DND-41 (cell line): ENCODE measurements at regions not wholly inside any gene's neighbourhood (a gene's known extent, or its start where the extent isn't known, plus 50 kb on each side); places are given as distances from the start of the nearest gene placed in this dataset.

Experiments
- ATAC-seq: fragments of 200-7000 bp; cut with Tn5 transposase; 3 replicates; pipeline ENCODE4 v1.9.1; 2021; ENCODE audit warnings: low read depth; ENCODE audit not compliant: insufficient read depth
- DNase-seq: peaks from one replicate; pipeline ENCODE4 v3.0.0-alpha.2; 2020
- H2AFZ ChIP-seq: 2 replicates; pipeline ENCODE4 v1.6.0; 2012; ENCODE audit warnings: low read depth, low read length
- H3K27ac ChIP-seq: 2 replicates; pipeline ENCODE4 v1.5.1; 2012; ENCODE audit warnings: low read length, inconsistent platforms
- H3K27me3 ChIP-seq: fragments of 200-600 bp; sonication (generic); 2 replicates; pipeline ENCODE4 v1.6.0; 2012; ENCODE audit warnings: low read length, mild to moderate bottlenecking, inconsistent platforms; ENCODE audit not compliant: insufficient read depth, poor library complexity
- H3K36me3 ChIP-seq: 2 replicates; pipeline ENCODE4 v1.5.1; 2012; ENCODE audit warnings: low read length, inconsistent platforms; ENCODE audit not compliant: insufficient read depth
- H3K4me1 ChIP-seq: 2 replicates; pipeline ENCODE4 v1.5.1; 2012; ENCODE audit warnings: mild to moderate bottlenecking, low read length; ENCODE audit not compliant: insufficient read depth
- H3K4me2 ChIP-seq: 2 replicates; pipeline ENCODE4 v1.6.0; 2012; ENCODE audit warnings: mild to moderate bottlenecking, moderate library complexity, low read length, inconsistent platforms; ENCODE audit not compliant: insufficient read depth
- H3K4me3 ChIP-seq, 2 experiments: fragments of 200-600 bp in 1 of 2; shearing (Covaris generic) in 1 of 2; 2 replicates each; pipeline ENCODE4 v1.5.1; 2012 to 2016; ENCODE audit warnings: inconsistent platforms in 2 of 2, low read length in 2 of 2, mild to moderate bottlenecking in 2 of 2, low read depth in 1 of 2, moderate library complexity in 1 of 2
- H3K79me2 ChIP-seq: 2 replicates; pipeline ENCODE4 v1.6.0; 2012; ENCODE audit warnings: low read length, inconsistent platforms; ENCODE audit not compliant: insufficient read depth
- H3K9ac ChIP-seq: 2 replicates; pipeline ENCODE4 v1.6.0; 2012; ENCODE audit warnings: low read depth, mild to moderate bottlenecking, inconsistent platforms, low read length, moderate library complexity
- H3K9me3 ChIP-seq: 2 replicates; pipeline ENCODE4 v1.5.1; 2012; ENCODE audit warnings: low read length, moderate library complexity, mild to moderate bottlenecking, inconsistent platforms; ENCODE audit not compliant: insufficient read depth, severe bottlenecking
- H4K20me1 ChIP-seq: 2 replicates; pipeline ENCODE4 v1.6.0; 2012; ENCODE audit warnings: low read length; ENCODE audit not compliant: insufficient read depth
- EZH2 ChIP-seq: IDR thresholded peaks from 3 replicates; pipeline ENCODE4 v1.6.1; 2012; ENCODE audit warnings: borderline replicate concordance, low read depth, mild to moderate bottlenecking, moderate library complexity, low read length, inconsistent platforms; ENCODE audit not compliant: severe bottlenecking
- TF ChIP-seq, protein P1 (sequence below): IDR thresholded peaks from 2 replicates; pipeline ENCODE4 v1.5.1; 2012; ENCODE audit warnings: borderline replicate concordance, low read length, moderate library complexity, mild to moderate bottlenecking; ENCODE audit not compliant: poor library complexity, severe bottlenecking; ENCODE audit errors: extremely low read depth

DNA sequence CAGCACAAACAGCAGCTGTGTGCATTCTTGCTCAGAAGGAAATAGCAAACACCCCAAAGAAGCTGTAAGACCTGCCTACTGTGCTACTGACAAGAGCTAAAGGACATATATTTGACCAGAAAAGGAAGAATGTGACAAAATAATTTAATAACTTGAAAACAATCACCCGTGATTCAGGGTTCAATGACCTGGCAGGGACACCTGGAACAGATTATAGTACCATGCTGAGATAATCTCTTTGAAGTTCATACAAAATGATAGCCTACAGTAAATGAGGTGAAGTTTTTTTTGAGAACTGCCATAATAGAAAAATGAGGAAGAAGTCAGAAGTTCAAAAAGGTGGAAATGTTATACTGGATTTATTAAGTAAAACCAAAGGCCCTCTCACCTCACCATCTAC, 324.8 kb upstream of the GULP1 start:
- Histone ChIP-seq H3K4me2 (no peak overlapping the region), H3K4me1 (no peaks in the 10 kb centered on the region), H3K27ac (no peak overlapping the region), H2AFZ (no peak overlapping the region), H3K27me3 (no peaks in the 10 kb centered on the region), H3K9ac (no peak overlapping the region), H3K36me3 (no peaks in the 10 kb centered on the region), H3K9me3 (no peaks in the 10 kb centered on the region), H3K79me2 (no peaks in the 10 kb centered on the region), H4K20me1 (no peaks in the 10 kb centered on the region), H3K4me3 (no peak overlapping the region)
- no peak for ATAC-seq
- TF ChIP-seq, protein P1, sequence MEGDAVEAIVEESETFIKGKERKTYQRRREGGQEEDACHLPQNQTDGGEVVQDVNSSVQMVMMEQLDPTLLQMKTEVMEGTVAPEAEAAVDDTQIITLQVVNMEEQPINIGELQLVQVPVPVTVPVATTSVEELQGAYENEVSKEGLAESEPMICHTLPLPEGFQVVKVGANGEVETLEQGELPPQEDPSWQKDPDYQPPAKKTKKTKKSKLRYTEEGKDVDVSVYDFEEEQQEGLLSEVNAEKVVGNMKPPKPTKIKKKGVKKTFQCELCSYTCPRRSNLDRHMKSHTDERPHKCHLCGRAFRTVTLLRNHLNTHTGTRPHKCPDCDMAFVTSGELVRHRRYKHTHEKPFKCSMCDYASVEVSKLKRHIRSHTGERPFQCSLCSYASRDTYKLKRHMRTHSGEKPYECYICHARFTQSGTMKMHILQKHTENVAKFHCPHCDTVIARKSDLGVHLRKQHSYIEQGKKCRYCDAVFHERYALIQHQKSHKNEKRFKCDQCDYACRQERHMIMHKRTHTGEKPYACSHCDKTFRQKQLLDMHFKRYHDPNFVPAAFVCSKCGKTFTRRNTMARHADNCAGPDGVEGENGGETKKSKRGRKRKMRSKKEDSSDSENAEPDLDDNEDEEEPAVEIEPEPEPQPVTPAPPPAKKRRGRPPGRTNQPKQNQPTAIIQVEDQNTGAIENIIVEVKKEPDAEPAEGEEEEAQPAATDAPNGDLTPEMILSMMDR = no peak
- no peak for TF ChIP-seq EZH2
- no peak for DNase-seq

DNA sequence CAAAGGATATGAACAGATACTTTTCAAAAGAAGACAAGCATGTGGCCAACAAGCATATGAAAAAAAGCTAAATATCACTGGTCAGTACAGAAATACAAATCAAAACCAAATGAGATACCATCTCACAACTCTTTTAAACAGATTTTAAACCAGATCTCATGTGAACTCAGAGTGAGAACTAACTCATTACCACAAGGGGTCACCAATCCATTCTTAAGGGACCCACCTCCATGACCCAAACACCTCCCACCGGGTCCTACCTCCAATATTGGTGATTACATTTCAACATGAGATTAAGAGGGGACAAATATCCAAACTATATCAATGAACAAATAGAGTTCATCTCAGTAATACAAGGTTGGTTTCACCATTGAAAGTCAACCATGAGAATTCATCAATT, 319.8 kb upstream of the GULP1 start:
- no peak for DNase-seq
- H3K9me3 ChIP-seq = no peaks in the 10 kb centered on the region
- no peak for ATAC-seq
- H3K79me2 ChIP-seq = no peaks in the 10 kb centered on the region
- H3K36me3 ChIP-seq = no peaks in the 10 kb centered on the region
- no peak overlapping the region for H2AFZ ChIP-seq
- H3K27me3 ChIP-seq = no peaks in the 10 kb centered on the region
- H3K9ac ChIP-seq = no peak overlapping the region
- TF ChIP-seq EZH2 = no peak
- TF ChIP-seq, protein P1 = no peak
- H3K4me1 ChIP-seq = no peaks in the 10 kb centered on the region
- H4K20me1 ChIP-seq = no peaks in the 10 kb centered on the region
- H3K4me2 ChIP-seq = no peak overlapping the region
- H3K4me3 ChIP-seq = no peak overlapping the region
- H3K27ac ChIP-seq = no peak overlapping the region

DNA sequence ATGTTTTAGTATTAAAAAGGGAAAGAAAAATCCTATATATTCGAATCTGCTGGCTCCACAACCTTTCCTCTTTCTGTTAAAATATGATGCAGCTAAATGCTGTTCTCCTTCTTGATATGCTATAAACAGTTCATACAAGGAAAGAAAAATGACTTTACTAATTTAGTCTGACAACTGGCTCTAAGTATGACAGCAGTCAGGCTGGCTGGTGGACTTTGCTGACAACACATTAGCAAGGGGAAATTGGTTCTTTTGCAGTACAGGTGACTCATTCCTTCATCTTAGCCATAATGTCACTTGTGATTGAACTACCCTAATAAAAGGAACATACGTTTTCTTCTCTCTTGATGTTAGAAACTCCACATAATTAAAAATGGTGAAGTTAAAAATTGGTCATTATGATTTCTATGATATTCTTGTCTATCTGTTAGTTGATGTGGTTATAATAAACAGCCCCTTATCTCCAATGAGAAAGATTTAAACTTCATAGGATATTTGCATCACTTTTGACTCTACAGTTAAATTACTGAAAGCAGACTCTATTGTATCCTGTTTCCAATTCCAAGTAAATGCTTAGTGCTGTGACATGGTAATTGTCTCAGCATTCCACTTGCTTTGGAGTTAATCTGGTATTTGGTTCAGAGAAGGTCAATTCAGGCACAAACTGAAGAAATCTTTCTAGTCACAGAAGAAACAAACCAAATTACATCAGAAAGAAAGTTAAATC, 315.3 kb upstream of the GULP1 start:
- Histone ChIP-seq H3K79me2 (no peaks in the 10 kb centered on the region), H3K27ac (no peak overlapping the region), H3K27me3 (no peaks in the 10 kb centered on the region), H3K9me3 (no peaks in the 10 kb centered on the region), H3K4me1 (no peaks in the 10 kb centered on the region), H3K4me3 (no peak overlapping the region), H3K4me2 (no peak overlapping the region), H2AFZ (no peak overlapping the region), H4K20me1 (no peaks in the 10 kb centered on the region), H3K9ac (no peak overlapping the region), H3K36me3 (no peaks in the 10 kb centered on the region)
- DNase-seq = no peak
- no peak for ATAC-seq
- TF ChIP-seq EZH2 = no peak
- TF ChIP-seq, protein P1 = no peak

DNA sequence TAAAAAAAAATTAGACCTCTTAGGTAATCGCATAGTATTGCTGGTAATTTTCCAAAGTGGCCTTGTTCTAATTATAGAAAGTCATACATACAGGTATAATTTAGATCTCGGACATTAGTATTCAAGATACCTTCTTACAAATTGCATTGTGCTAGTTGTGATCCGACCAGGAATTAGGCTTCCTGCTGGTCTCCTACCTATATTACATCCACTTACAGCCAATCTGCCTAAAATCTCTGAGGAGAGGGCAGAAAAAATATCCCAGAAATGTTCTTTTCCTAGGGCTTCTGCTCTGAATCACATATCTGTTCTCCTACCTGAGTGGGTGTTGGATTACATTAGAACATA, 314.7 kb upstream of the GULP1 start:
- no peak overlapping the region for H2AFZ ChIP-seq
- no peak overlapping the region for H3K27ac ChIP-seq
- no peaks in the 10 kb centered on the region for H3K9me3 ChIP-seq
- DNase-seq (no peak), ATAC-seq (no peak)
- no peaks in the 10 kb centered on the region for H3K4me1 ChIP-seq
- H3K36me3 ChIP-seq = no peaks in the 10 kb centered on the region
- TF ChIP-seq, protein P1 = no peak
- TF ChIP-seq EZH2 = no peak
- H3K4me3 ChIP-seq = no peak overlapping the region
- no peaks in the 10 kb centered on the region for H4K20me1 ChIP-seq
- no peaks in the 10 kb centered on the region for H3K27me3 ChIP-seq
- H3K9ac ChIP-seq = no peak overlapping the region
- H3K79me2 ChIP-seq = no peaks in the 10 kb centered on the region
- no peak overlapping the region for H3K4me2 ChIP-seq
